Activated CD8-positive, alpha-beta memory T cell treated with anti-CD3 and anti-CD28 coated beads, Interleukin-2, amount 50 U/mL, for 4 hours (primary cell): ENCODE measurements at regions not wholly inside any gene's neighbourhood (a gene's known extent, or its start where the extent isn't known, plus 50 kb on each side); places are given as distances from the start of the nearest gene placed in this dataset.

Source experiments
- DNase-seq: peaks from one replicate; pipeline ENCODE4 v3.0.0-alpha.2; 2020

GRCh38 chr1:88104236-88104635, 579.8 kb upstream of the PKN2 start:
- DNase-seq = no peak

GRCh38 chr1:88104886-88105285, 579.2 kb upstream of the PKN2 start:
- no peak for DNase-seq

GRCh38 chr1:88111816-88112215, 572.3 kb upstream of the PKN2 start:
- no peak for DNase-seq

GRCh38 chr1:88117597-88117996, 566.5 kb upstream of the PKN2 start:
- DNase-seq = no peak

- no peak for DNase-seq
Observed at GRCh38 chr1:88118176-88118845, 565.8 kb upstream of the PKN2 start.

- DNase-seq = no peak
Observed at GRCh38 chr1:88124614-88125013, 559.5 kb upstream of the PKN2 start.

- no peak for DNase-seq
Observed at GRCh38 chr1:88126467-88126866, 557.6 kb upstream of the PKN2 start.

- no peak for DNase-seq
Observed at GRCh38 chr1:88133991-88134390, 550.1 kb upstream of the PKN2 start.

- DNase-seq = no peak
Observed at GRCh38 chr1:88134983-88135921, 548.8 kb upstream of the PKN2 start.

GRCh38 chr1:88139633-88140032, 544.4 kb upstream of the PKN2 start:
- DNase-seq = no peak

- no peak for DNase-seq
Observed at GRCh38 chr1:88140325-88140724, 543.7 kb upstream of the PKN2 start.

GRCh38 chr1:88141499-88142074, 542.5 kb upstream of the PKN2 start:
- DNase-seq = no peak

GRCh38 chr1:88145752-88146151, 538.3 kb upstream of the PKN2 start:
- no peak for DNase-seq

- DNase-seq = no peak
Observed at GRCh38 chr1:88149686-88150085, 534.4 kb upstream of the PKN2 start.

GRCh38 chr1:88150330-88150729, 533.7 kb upstream of the PKN2 start:
- DNase-seq = no peak

GRCh38 chr1:88163187-88163586, 520.9 kb upstream of the PKN2 start:
- no peak for DNase-seq

- no peak for DNase-seq
Observed at GRCh38 chr1:88168126-88168525, 515.9 kb upstream of the PKN2 start.

- DNase-seq = no peak
Observed at GRCh38 chr1:88169139-88169538, 514.9 kb upstream of the PKN2 start.

GRCh38 chr1:88169939-88170338, 514.1 kb upstream of the PKN2 start:
- no peak for DNase-seq

- no peak for DNase-seq
Observed at GRCh38 chr1:88175120-88175630, 508.9 kb upstream of the PKN2 start.

GRCh38 chr1:88175631-88176226, 508.3 kb upstream of the PKN2 start:
- DNase-seq = no peak

- DNase-seq = no peak
Observed at GRCh38 chr1:88179943-88180342, 504.1 kb upstream of the PKN2 start.

GRCh38 chr1:88180449-88181108, 503.5 kb upstream of the PKN2 start:
- DNase-seq = peak; percentile 36
